Kidney (tissue), 13 donors: ENCODE measurements at regions not wholly inside any gene's neighbourhood (a gene's known extent, or its start where the extent isn't known, plus 50 kb on each side); places are given as distances from the start of the nearest gene placed in this dataset.

Source experiments
- DNase-seq, 5 donors: peaks; one replicate each; pipeline ENCODE4 v3.0.0-alpha.2; 2013 to 2020
- FAIRE-seq: peaks from 2 replicates; lab custom pipeline; 2012; peaks lifted over from hg19 to GRCh38; lab: Jason Lieb, UNC
- H3K27ac ChIP-seq, 2 donors: one replicate each; pipeline ENCODE4 v1.7.0; 2013; ENCODE audit warnings: low read depth in 2 of 2, low read length in 2 of 2, inconsistent platforms in 1 of 2
- H3K27me3 ChIP-seq: one replicate; pipeline ENCODE4 v1.7.1; 2013; ENCODE audit warnings: low read length, inconsistent platforms; ENCODE audit not compliant: control insufficient read depth, insufficient read depth
- H3K36me3 ChIP-seq, 3 donors: one replicate each; pipeline versions ENCODE4 v1.7.0 to v1.7.1; 2013; ENCODE audit warnings: low read length in 3 of 3, control low read depth in 1 of 3, inconsistent platforms in 1 of 3; ENCODE audit not compliant: insufficient read depth in 3 of 3, control insufficient read depth in 2 of 3
- H3K4me1 ChIP-seq, 3 donors: one replicate each; pipeline versions ENCODE4 v1.7.0 to v1.7.1; 2013; ENCODE audit warnings: low read length in 3 of 3, inconsistent platforms in 1 of 3, low read depth in 1 of 3; ENCODE audit not compliant: control insufficient read depth in 2 of 3, insufficient read depth in 2 of 3
- H3K4me3 ChIP-seq, 3 donors: one replicate each; pipeline versions ENCODE4 v1.7.0 to v1.8.1; 2013; ENCODE audit warnings: low read length in 3 of 3, control low read depth in 1 of 3, inconsistent platforms in 1 of 3
- H3K9ac ChIP-seq, 3 donors: one replicate each; pipeline versions ENCODE4 v1.7.0 to v1.7.1; 2013; ENCODE audit warnings: low read length in 3 of 3, control low read depth in 1 of 3, inconsistent platforms in 1 of 3
- H3K9me3 ChIP-seq, 3 donors: one replicate each; pipeline versions ENCODE4 v1.7.0 to v1.7.1; 2013; ENCODE audit warnings: low read length in 3 of 3, control low read depth in 1 of 3, inconsistent platforms in 1 of 3; ENCODE audit not compliant: control insufficient read depth in 2 of 3, insufficient read depth in 1 of 3
- intact Hi-C: fragments of 100-400 bp; cut with DNase I; formaldehyde crosslinking; loops from one replicate; pipeline ENCODE4 v1.11.1; 2022
- TF ChIP-seq, protein P1 (sequence below): IDR thresholded peaks from 3 replicates; pipeline ENCODE4 v1.5.1; 2012; ENCODE audit warnings: mild to moderate bottlenecking, moderate library complexity, borderline replicate concordance; ENCODE audit not compliant: insufficient read depth; ENCODE audit errors: extremely low read depth
- donor health status: control.
- donor health status: control.
- donor health status: control.
- donor health status: control.
- donor health status: control.
- donor health status: DM: yes; HTN: yes; CAD: no.
- donor health status: Normal renal cell carcinoma (clear cell type).

- Histone ChIP-seq H3K36me3 (no peaks in the 10 kb centered on the region), H3K27ac (no peak overlapping the region), H3K9ac (no peak overlapping the region), H3K4me3 (no peak overlapping the region), H3K4me1 (no peaks in the 10 kb centered on the region), H3K27me3 (no peaks in the 10 kb centered on the region), H3K9me3 (no peaks in the 10 kb centered on the region)
- FAIRE-seq: no peak
- TF ChIP-seq, protein P1, sequence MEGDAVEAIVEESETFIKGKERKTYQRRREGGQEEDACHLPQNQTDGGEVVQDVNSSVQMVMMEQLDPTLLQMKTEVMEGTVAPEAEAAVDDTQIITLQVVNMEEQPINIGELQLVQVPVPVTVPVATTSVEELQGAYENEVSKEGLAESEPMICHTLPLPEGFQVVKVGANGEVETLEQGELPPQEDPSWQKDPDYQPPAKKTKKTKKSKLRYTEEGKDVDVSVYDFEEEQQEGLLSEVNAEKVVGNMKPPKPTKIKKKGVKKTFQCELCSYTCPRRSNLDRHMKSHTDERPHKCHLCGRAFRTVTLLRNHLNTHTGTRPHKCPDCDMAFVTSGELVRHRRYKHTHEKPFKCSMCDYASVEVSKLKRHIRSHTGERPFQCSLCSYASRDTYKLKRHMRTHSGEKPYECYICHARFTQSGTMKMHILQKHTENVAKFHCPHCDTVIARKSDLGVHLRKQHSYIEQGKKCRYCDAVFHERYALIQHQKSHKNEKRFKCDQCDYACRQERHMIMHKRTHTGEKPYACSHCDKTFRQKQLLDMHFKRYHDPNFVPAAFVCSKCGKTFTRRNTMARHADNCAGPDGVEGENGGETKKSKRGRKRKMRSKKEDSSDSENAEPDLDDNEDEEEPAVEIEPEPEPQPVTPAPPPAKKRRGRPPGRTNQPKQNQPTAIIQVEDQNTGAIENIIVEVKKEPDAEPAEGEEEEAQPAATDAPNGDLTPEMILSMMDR: no peak
- no peak for DNase-seq
- intact Hi-C loops: no loop called here
Measured at GRCh38 chr6:163797296-163797845, 382.9 kb downstream of the QKI start.

DNA sequence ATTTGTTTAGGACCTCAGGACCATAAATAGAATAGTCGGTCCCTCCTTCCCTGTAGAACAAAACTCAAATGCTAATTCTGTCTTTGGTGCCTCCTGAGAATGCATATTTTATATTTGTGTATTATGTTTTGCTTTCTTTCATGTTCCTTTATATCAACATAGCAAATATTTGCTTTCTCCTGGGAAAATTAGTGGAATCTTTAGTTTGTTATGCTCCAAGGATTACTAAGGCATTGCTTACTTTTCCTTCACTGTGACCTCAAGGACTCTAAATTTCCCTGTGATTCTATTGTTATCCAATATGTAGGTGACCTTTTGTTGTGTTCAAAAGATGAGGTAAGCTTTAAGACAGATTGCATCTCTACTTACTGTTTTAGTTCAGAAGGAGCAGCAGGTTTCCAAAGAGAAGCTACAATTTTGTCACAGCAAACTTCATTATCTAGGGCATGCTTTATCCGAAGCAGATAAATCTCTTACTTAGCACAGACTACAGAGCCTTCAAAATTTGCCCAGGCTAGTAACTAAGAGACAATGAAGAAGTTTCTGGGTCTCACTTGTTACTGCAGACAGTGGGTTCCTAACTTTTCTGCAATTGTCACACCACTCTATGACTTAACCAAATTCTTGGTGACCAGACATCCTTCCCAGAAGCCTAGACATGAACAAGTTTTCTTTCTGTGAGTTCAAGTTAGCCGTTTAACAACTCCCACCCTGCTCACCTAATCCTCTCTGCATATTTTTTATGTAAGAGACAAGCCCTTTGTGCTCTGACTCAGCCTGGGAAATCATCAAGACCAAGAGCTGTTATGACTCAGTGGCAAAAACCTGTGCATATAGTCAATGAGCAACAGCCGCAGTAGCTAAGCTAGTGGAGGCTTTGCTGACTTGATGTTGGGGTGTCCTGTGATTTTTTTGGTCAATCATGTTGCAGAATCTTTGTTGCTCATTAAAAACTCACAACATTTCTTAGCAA is 378.8 kb downstream of the QKI start:
- intact Hi-C loops: no loop called here
- TF ChIP-seq, protein P1: no peak
- H3K27ac ChIP-seq: no peak overlapping the region
- no peaks in the 10 kb centered on the region for H3K36me3 ChIP-seq
- no peaks in the 10 kb centered on the region for H3K4me1 ChIP-seq
- no peak overlapping the region for H3K4me3 ChIP-seq
- DNase-seq (no peak), FAIRE-seq (no peak)
- no peak overlapping the region for H3K9ac ChIP-seq
- H3K27me3 ChIP-seq: no peaks in the 10 kb centered on the region
- no peaks in the 10 kb centered on the region for H3K9me3 ChIP-seq

DNA sequence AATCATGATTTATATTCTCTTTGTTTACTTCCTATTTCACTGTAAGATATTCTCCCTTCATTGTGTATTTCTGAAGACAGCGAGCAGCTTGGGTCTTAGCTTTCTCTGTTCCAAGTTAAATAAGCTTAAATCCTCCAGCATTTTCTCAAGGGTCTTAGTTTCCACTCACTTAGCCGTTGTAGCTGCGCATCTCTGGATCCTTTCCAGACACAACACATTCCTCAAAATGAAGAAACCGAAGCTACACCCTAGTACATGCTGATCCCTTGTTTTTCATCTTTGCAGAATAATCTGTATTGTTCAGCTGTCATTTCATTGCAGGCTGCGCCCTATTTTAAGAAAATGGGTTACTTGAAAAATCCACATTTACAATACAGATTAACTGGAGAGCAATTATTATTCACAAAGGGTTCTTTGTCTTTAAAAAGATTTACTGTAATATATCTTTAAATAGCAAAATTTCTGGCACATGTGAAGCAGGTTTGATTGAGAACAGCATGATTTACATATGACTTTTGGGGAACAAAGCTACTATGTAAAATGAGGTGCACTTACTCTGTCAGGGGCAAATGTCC is 375.8 kb downstream of the QKI start:
- intact Hi-C loops: no loop called here
- no peaks in the 10 kb centered on the region for H3K36me3 ChIP-seq
- H3K4me1 ChIP-seq: no peaks in the 10 kb centered on the region
- H3K9ac ChIP-seq: no peak overlapping the region
- FAIRE-seq: no peak
- no peak overlapping the region for H3K27ac ChIP-seq
- DNase-seq: peak in 2 of 5 donors; percentile 38 to 76
- no peak overlapping the region for H3K4me3 ChIP-seq
- TF ChIP-seq, protein P1: no peak
- H3K9me3 ChIP-seq: no peaks in the 10 kb centered on the region
- no peaks in the 10 kb centered on the region for H3K27me3 ChIP-seq
